ENCODE measurements at regions not wholly inside any gene's neighbourhood (a gene's known extent, or its start where the extent isn't known, plus 50 kb on each side); places are given as distances from the start of the nearest gene placed in this dataset.

DNA sequence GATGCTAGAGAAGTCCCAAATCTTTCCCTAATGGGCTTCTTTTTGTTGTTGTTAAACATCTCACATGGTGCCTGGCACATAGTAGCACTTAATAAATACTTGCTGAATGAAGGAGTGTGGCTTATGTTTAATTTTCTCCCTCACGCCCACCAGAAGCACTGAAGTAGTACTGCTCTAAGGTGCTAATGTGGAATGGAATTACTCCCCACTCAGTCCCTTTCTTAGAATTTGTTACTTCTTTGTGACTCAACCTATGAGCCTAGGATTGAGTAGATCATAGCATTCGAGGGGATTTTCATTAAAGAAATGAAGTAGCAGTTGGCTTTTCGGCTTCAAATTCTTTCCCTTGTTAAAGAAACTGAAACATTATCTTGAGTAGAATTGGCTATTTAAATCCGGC lies 192.8 kb downstream of the CLIC5 start:
- Histone ChIP-seq H3K9me3 (ENCODE audit: control insufficient read depth, insufficient read depth, low read length) (no peaks in the 10 kb centered on the region), H3K27me3 (ENCODE audit: control insufficient read depth, insufficient read depth, low read length) (no peaks in the 10 kb centered on the region), H3K36me3 (ENCODE audit: control insufficient read depth, insufficient read depth, low read length) (no peaks in the 10 kb centered on the region), H3K4me1 (ENCODE audit: control insufficient read depth, insufficient read depth, low read length) (no peaks in the 10 kb centered on the region), H3K27ac (ENCODE audit: low read length) (no peak overlapping the region), H3K4me3 (ENCODE audit: low read length) (no peak overlapping the region)
- H3K27ac Mint-ChIP-seq = no peak overlapping the region
- peaks cover 0 to 2% of the 10 kb centered on the region in 2 donors for H3K9me3 Mint-ChIP-seq
- TF ChIP-seq, protein P1, sequence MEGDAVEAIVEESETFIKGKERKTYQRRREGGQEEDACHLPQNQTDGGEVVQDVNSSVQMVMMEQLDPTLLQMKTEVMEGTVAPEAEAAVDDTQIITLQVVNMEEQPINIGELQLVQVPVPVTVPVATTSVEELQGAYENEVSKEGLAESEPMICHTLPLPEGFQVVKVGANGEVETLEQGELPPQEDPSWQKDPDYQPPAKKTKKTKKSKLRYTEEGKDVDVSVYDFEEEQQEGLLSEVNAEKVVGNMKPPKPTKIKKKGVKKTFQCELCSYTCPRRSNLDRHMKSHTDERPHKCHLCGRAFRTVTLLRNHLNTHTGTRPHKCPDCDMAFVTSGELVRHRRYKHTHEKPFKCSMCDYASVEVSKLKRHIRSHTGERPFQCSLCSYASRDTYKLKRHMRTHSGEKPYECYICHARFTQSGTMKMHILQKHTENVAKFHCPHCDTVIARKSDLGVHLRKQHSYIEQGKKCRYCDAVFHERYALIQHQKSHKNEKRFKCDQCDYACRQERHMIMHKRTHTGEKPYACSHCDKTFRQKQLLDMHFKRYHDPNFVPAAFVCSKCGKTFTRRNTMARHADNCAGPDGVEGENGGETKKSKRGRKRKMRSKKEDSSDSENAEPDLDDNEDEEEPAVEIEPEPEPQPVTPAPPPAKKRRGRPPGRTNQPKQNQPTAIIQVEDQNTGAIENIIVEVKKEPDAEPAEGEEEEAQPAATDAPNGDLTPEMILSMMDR (IDR thresholded peaks at IDR 0.05) = no peak
- no peaks in the 10 kb centered on the region for H3K36me3 Mint-ChIP-seq
- no peak for ATAC-seq
- no peaks in the 10 kb centered on the region for H3K4me1 Mint-ChIP-seq
- no peak for DNase-seq
- 81% methylated on average over 3 of the region's 4 CpGs for WGBS (ENCODE audit: insufficient coverage)
- H3K4me3 Mint-ChIP-seq = no peak overlapping the region
- intact Hi-C loops (cut with micrococcal nuclease) = no loop called here
- H3K27me3 Mint-ChIP-seq (ENCODE audit: low read depth in 2 of 2) = peaks cover 4 to 33% of the 10 kb centered on the region in 2 donors

DNA sequence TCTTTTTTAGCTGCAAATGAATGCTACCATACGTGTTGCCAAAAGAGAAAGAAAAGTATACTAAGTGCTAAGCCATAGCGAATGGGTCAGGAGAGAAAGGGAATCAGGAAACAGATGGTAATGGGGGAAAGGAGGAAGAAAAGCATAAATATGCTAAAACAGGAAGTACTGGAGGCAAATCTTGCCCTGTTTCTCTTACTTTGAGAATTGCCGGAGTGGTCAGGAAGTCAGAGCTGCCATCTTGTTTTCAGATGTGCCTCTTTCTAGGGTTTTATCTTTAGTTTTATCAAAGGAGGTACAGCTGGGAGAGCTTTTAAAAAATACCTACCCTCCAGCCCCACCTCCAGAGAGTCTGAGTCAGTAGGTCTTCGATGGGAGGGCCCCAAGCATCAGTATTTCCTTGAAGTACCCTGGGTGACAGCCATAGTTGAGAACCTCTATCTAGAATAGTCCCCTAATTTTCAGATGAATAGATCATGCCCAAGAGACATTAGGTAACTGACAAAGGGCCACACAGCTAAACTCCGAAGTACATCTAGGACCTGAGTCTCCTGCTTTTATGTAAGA lies 193.3 kb downstream of the CLIC5 start:
- Mint-ChIP-seq H3K27me3 (ENCODE audit: low read depth in 2 of 2) (peaks cover 4 to 33% of the 10 kb centered on the region in 2 donors), H3K9me3 (peaks cover 0 to 2% of the 10 kb centered on the region in 2 donors), H3K27ac (no peak overlapping the region), H3K4me1 (no peaks in the 10 kb centered on the region), H3K36me3 (no peaks in the 10 kb centered on the region), H3K4me3 (no peak overlapping the region)
- TF ChIP-seq, protein P1 (IDR thresholded peaks at IDR 0.05) = no peak
- DNase-seq (no peak), ATAC-seq (no peak)
- WGBS (ENCODE audit: insufficient coverage) = 24% methylated on average over 4 of the region's 5 CpGs
- H3K27ac ChIP-seq (ENCODE audit: low read length) = no peak overlapping the region
- no peak overlapping the region for H3K4me3 ChIP-seq (ENCODE audit: low read length)
- H3K36me3 ChIP-seq (ENCODE audit: control insufficient read depth, insufficient read depth, low read length) = no peaks in the 10 kb centered on the region
- H3K4me1 ChIP-seq (ENCODE audit: control insufficient read depth, insufficient read depth, low read length) = no peaks in the 10 kb centered on the region
- H3K27me3 ChIP-seq (ENCODE audit: control insufficient read depth, insufficient read depth, low read length) = no peaks in the 10 kb centered on the region
- no peaks in the 10 kb centered on the region for H3K9me3 ChIP-seq (ENCODE audit: control insufficient read depth, insufficient read depth, low read length)
- intact Hi-C loops (cut with micrococcal nuclease) = no loop called here

DNA sequence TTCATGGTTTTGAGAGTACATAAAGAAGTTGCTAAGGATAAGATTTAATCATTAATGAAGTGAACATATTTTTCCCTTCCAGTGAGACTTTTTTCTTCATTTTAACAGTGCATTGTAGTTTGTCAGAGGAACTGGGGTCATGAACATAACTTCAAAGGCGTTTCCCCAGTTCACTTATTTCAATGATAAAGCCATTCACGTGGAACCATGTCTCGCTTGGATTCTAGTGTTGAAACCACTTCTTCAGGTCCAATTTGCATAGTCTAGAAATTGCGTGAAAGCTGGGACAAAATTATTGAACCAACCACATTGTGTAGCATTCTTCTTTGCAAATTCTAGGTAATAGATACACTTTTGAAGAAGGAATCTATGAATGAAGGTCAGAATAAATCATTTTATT lies 197.0 kb downstream of the CLIC5 start:
- Histone ChIP-seq H3K27ac (ENCODE audit: low read length) (no peak overlapping the region), H3K9me3 (ENCODE audit: control insufficient read depth, insufficient read depth, low read length) (no peaks in the 10 kb centered on the region), H3K4me1 (ENCODE audit: control insufficient read depth, insufficient read depth, low read length) (no peaks in the 10 kb centered on the region), H3K4me3 (ENCODE audit: low read length) (no peak overlapping the region), H3K36me3 (ENCODE audit: control insufficient read depth, insufficient read depth, low read length) (no peaks in the 10 kb centered on the region), H3K27me3 (ENCODE audit: control insufficient read depth, insufficient read depth, low read length) (no peaks in the 10 kb centered on the region)
- no peaks in the 10 kb centered on the region for H3K4me1 Mint-ChIP-seq
- WGBS (ENCODE audit: insufficient coverage) = 79% methylated on average over 4 of the region's 4 CpGs
- H3K27me3 Mint-ChIP-seq (ENCODE audit: low read depth in 2 of 2) = peaks cover 9% of the 10 kb centered on the region in 2 donors
- intact Hi-C loops (cut with micrococcal nuclease) = no loop called here
- peaks cover 0 to 2% of the 10 kb centered on the region in 2 donors for H3K9me3 Mint-ChIP-seq
- no peak overlapping the region for H3K4me3 Mint-ChIP-seq
- DNase-seq (no peak), ATAC-seq (no peak)
- no peak overlapping the region for H3K27ac Mint-ChIP-seq
- TF ChIP-seq, protein P1 (IDR thresholded peaks at IDR 0.05) = no peak
- H3K36me3 Mint-ChIP-seq = no peaks in the 10 kb centered on the region

DNA sequence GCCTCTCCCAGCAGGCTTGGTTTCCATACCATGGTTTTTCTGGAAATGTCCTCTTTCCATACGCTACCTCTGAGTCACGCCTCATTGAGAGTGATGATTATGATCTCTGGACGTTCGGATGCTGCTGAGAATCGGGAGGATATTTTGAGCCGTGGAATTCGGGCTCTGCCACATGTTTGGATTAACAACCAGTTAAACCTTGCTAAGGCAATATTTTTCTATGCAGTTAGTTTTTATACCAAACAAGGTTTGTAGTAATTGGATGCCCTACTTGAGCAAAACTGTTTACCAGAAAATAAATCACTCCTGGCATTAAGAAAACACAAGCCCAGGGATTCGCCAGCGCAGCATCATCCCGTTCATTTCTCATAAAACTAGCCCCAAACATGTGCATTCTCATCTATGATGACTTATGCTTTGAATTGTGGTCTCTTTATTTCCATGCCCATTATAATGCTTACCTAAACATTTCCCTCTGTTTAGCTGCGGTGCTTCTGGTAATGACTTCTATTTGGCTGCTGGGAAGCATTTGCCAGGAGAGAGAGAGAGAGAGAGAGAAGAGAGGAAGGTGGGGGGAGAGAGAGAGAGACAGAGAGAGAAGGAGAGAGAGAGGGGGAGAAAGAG lies 198.9 kb downstream of the CLIC5 start:
- Histone ChIP-seq H3K4me1 (ENCODE audit: control insufficient read depth, insufficient read depth, low read length) (no peaks in the 10 kb centered on the region), H3K27me3 (ENCODE audit: control insufficient read depth, insufficient read depth, low read length) (no peaks in the 10 kb centered on the region), H3K9me3 (ENCODE audit: control insufficient read depth, insufficient read depth, low read length) (no peaks in the 10 kb centered on the region), H3K4me3 (ENCODE audit: low read length) (no peak overlapping the region), H3K36me3 (ENCODE audit: control insufficient read depth, insufficient read depth, low read length) (no peaks in the 10 kb centered on the region), H3K27ac (ENCODE audit: low read length) (no peak overlapping the region)
- TF ChIP-seq, protein P1 (IDR thresholded peaks at IDR 0.05) = no peak
- intact Hi-C loops (cut with micrococcal nuclease) = no loop called here
- Mint-ChIP-seq H3K4me3 (no peak overlapping the region), H3K27ac (no peak overlapping the region), H3K9me3 (no peaks in the 10 kb centered on the region), H3K4me1 (no peaks in the 10 kb centered on the region), H3K27me3 (ENCODE audit: low read depth in 2 of 2) (peaks cover 19 to 20% of the 10 kb centered on the region in 2 donors), H3K36me3 (no peaks in the 10 kb centered on the region)
- ATAC-seq (no peak), DNase-seq (no peak)
- WGBS (ENCODE audit: insufficient coverage) = 95% methylated on average over 11 of the region's 11 CpGs

Measured in natural killer cell (primary cell).